ENCODE measurements at regions not wholly inside any gene's neighbourhood (a gene's known extent, or its start where the extent isn't known, plus 50 kb on each side); places are given as distances from the start of the nearest gene placed in this dataset.

DNA sequence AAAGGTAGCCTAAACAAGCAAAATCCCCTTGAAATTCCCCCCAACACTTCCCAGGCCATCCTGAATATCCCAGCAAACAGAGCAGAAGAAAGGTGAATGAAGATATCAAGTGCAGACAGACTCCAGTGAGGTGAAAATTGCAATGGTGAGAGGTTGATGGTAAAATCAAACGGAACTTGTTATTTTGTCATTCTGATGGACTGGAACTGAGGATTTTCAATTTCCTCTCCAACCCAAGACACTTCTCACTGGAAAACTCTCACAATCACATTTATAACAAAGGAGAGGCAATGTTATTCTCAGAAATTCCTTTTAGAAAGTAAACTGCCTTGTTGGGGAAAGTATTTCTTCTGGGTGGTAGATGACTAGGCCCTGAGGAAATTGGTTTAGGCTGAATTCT lies 412.4 kb upstream of the C9orf72 start:
- H3K36me3 ChIP-seq = no peaks in the 10 kb centered on the region
- H3K9me3 ChIP-seq = no peaks in the 10 kb centered on the region
- intact Hi-C loops (cut with DNase I) = no loop called here
- no peak overlapping the region for H3K4me3 ChIP-seq
- H3K4me1 ChIP-seq = no peaks in the 10 kb centered on the region
- no peaks in the 10 kb centered on the region for H3K27me3 ChIP-seq
- no peak for DNase-seq (ENCODE audit: low spot score in 2 of 2)
- no peak overlapping the region for H3K27ac ChIP-seq
- TF ChIP-seq, protein P1, sequence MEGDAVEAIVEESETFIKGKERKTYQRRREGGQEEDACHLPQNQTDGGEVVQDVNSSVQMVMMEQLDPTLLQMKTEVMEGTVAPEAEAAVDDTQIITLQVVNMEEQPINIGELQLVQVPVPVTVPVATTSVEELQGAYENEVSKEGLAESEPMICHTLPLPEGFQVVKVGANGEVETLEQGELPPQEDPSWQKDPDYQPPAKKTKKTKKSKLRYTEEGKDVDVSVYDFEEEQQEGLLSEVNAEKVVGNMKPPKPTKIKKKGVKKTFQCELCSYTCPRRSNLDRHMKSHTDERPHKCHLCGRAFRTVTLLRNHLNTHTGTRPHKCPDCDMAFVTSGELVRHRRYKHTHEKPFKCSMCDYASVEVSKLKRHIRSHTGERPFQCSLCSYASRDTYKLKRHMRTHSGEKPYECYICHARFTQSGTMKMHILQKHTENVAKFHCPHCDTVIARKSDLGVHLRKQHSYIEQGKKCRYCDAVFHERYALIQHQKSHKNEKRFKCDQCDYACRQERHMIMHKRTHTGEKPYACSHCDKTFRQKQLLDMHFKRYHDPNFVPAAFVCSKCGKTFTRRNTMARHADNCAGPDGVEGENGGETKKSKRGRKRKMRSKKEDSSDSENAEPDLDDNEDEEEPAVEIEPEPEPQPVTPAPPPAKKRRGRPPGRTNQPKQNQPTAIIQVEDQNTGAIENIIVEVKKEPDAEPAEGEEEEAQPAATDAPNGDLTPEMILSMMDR (IDR thresholded peaks at IDR 0.05) = no peak

DNA sequence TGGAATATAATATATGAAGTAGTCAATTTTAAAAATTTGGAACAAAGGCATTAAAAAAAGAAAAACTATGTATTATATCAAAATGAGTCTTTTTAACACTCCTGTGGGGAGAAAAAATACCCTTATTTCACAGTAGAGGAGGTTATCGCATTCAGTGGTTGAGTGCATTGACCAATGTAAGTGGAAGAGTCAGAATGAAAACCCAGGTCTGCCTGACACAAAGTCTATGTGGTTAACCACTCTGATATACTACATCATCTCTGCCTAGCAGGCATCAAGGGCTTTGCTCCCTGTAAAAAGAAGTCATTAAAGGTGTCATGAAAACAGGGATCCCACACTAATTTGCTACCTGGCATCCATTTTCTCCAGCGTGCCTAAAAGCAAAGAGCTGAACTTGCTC lies 417.2 kb upstream of the C9orf72 start:
- Histone ChIP-seq H3K9me3 (no peaks in the 10 kb centered on the region), H3K27me3 (no peaks in the 10 kb centered on the region), H3K4me3 (no peak overlapping the region), H3K4me1 (no peaks in the 10 kb centered on the region), H3K36me3 (no peaks in the 10 kb centered on the region), H3K27ac (no peak overlapping the region)
- DNase-seq (ENCODE audit: low spot score in 2 of 2) = no peak
- TF ChIP-seq, protein P1 (IDR thresholded peaks at IDR 0.05) = no peak
- intact Hi-C loops (cut with DNase I) = no loop called here

DNA sequence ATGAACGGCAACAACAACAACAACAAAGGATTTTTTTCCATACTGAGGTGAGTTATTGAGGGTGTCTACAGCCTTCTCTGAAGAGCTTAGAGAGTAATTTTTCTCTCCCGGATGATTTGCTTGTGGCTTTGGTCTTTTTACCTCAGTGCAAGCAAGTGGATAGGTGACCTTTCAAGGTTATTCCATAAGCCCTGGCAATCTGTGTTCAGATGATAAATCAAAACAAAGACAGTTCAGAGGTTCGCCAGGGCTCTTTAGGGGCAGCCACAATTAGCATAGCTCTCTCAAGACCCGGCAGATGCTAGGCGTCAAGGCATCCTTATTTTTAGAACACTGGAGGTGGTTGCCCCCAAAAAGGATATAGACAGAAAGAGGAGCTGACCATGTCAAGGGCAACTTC lies 417.9 kb upstream of the C9orf72 start:
- TF ChIP-seq, protein P1 (IDR thresholded peaks at IDR 0.05) = no peak
- Histone ChIP-seq H3K9me3 (no peaks in the 10 kb centered on the region), H3K4me3 (no peak overlapping the region), H3K27ac (no peak overlapping the region), H3K36me3 (no peaks in the 10 kb centered on the region), H3K4me1 (no peaks in the 10 kb centered on the region), H3K27me3 (no peaks in the 10 kb centered on the region)
- intact Hi-C loops (cut with DNase I) = no loop called here
- DNase-seq (ENCODE audit: low spot score in 2 of 2) = no peak

DNA sequence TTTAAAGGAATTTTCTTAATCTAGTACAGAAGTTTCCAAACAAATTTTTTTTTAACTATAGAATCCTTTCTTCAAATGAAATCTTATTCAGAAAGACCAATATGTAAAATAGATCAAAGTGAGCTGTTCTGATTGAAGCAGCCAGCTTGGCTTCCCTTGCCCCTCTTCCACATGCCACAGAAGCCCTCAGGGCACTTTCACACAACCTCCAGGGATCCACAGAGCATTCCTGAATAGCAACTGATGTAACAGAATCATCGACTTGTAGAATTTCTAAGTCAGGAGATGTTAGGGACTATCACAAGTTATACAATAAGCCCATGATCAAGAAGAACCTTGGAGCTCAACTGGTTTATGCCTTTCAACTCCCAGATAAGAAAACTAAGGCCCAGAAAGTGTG lies 427.8 kb upstream of the C9orf72 start:
- H3K27me3 ChIP-seq = no peaks in the 10 kb centered on the region
- no peak for DNase-seq (ENCODE audit: low spot score in 2 of 2)
- intact Hi-C loops (cut with DNase I) = no loop called here
- no peaks in the 10 kb centered on the region for H3K9me3 ChIP-seq
- TF ChIP-seq, protein P1 (IDR thresholded peaks at IDR 0.05) = no peak
- no peak overlapping the region for H3K4me3 ChIP-seq
- no peaks in the 10 kb centered on the region for H3K4me1 ChIP-seq
- H3K36me3 ChIP-seq = no peaks in the 10 kb centered on the region
- H3K27ac ChIP-seq = no peak overlapping the region

DNA sequence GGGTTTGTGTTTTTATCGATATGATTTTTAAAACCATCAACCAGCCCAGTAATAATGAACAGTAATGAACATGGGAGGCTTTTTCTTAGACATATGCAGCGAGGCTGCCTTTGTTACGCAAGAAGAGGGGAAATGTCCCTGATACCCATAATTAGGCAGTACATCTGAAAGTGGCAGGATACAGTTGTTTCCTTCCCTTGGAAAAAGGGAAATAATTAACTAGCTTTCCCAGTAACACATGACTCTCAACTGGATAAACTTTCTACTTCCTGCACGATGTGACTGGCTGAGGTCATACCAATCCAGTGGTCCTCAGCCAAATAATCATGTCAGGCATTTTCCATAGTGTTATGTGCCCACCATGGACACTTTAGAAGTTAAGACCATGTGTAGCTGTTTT lies 431.6 kb upstream of the C9orf72 start:
- Histone ChIP-seq H3K36me3 (no peaks in the 10 kb centered on the region), H3K27ac (no peak overlapping the region), H3K4me1 (no peaks in the 10 kb centered on the region), H3K9me3 (no peaks in the 10 kb centered on the region), H3K27me3 (no peaks in the 10 kb centered on the region), H3K4me3 (no peak overlapping the region)
- intact Hi-C loops (cut with DNase I) = no loop called here
- DNase-seq (ENCODE audit: low spot score in 2 of 2) = no peak
- TF ChIP-seq, protein P1 (IDR thresholded peaks at IDR 0.05) = no peak

DNA sequence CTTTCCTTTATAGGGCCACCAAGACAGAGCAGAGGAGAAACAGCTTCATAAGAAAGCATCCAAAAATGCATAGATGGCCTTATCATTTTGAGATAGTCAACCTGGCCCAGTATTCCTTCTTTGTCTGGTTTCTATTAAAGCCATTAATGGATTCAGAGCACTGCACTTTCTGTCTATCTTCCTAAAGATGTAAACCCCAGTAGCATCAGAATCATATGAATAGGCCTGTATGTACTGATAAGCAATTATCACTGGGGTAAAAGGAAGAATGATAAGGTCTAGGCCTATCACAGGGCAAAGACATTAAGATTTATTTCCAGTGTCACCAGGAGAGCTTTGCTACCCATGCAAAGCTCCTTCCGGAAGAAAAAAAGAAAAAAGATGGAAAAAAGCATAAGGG lies 432.5 kb upstream of the C9orf72 start:
- intact Hi-C loops (cut with DNase I) = no loop called here
- Histone ChIP-seq H3K27me3 (no peaks in the 10 kb centered on the region), H3K27ac (no peak overlapping the region), H3K9me3 (no peaks in the 10 kb centered on the region), H3K36me3 (no peaks in the 10 kb centered on the region), H3K4me1 (no peaks in the 10 kb centered on the region), H3K4me3 (no peak overlapping the region)
- DNase-seq (ENCODE audit: low spot score in 2 of 2) = no peak
- TF ChIP-seq, protein P1 (IDR thresholded peaks at IDR 0.05) = no peak

Data from ascending aorta (tissue), 2 donors.